NCI-H446 (cell line): ENCODE measurements at regions not wholly inside any gene's neighbourhood (a gene's known extent, or its start where the extent isn't known, plus 50 kb on each side); places are given as distances from the start of the nearest gene placed in this dataset.

ENCODE experiments used
- DNase-seq, 2 experiments: peaks; one replicate each; lab custom pipeline; 2025; lab: John Stamatoyannopoulos, UW

- DNase-seq, result no peak
These were observed 222.5 kb downstream of the AHR start for GRCh38 chr7:17520941-17521340.

DNA sequence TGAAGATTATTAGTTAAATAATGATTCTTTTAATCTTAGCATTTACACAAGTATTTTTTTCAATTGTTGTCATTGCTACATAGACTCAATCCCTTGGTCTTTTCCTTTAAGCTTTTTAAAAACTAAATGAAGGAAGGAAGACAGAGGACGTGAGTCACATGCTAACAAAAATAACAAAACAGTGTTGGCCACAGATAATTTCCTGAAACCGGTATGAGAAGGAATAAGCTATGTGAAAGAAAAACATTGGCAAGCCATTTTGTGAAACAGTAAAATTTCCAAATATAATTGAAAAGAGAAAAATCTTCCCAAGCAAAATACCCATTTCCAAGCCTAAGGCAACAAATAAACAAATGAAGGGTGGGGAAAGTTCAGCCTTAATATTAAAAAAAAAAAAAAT lies 223.0 kb downstream of the AHR start:
- no peak for DNase-seq

DNA sequence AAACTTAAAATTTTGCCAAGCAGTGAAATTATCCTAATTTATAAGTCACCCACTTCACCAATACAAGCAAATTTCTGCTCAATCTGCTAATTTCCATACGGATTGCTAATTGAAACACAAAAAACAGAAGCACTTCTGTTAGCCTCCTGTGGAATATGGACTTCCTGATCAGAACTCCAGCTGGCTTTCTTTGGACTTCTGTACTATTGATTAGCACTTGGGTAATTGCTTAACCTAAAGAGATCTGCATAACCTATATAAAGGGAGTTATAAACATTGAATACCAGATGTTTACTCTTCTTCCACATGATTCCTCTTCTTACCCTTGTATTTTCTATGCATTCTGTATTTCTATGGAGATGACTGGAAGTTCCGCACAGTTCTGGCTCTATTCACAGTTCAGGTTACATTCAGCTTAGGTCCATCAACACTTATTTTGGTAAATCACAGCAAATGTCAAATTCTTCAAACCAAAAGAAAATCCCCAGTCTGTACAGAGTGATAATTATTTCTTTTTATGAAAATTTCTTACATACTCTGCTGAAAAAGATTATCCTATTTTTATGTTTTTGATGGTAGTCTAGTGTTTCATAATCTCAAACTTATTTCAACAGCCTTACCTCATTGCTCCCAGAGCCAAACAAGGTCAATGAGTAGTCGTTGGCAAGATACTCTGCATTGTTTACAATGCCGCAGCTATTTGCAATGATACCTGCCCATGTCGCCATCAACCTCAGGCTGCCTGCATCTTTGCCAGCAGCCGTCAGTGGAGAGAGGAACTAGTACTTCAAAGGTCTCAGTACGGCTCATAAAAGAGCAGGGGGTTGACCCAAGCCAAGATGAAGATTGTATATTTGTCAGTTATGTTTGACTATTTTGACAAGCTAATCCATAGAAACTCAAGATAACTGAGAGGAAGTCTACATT lies 225.6 kb downstream of the AHR start:
- no peak for DNase-seq

DNA sequence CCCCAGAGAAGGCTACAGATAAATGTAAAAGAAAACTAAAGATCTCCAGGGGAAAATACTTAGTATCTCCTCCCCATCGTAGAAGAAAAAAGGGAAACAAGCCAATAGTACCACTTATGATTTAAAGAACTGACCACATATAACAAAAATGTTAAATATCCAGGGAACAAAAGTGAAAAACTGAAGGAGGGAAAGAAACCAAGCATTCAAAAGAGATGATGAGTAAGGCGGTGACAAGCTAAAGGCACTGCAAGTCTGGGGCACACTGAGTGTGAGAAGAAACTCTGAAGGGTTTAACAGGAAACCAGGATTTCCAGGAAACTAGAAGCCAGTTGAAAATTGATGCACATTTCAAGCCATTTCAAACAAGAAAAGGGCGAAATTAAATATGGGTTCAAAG lies 226.3 kb downstream of the AHR start:
- DNase-seq, result no peak

DNA sequence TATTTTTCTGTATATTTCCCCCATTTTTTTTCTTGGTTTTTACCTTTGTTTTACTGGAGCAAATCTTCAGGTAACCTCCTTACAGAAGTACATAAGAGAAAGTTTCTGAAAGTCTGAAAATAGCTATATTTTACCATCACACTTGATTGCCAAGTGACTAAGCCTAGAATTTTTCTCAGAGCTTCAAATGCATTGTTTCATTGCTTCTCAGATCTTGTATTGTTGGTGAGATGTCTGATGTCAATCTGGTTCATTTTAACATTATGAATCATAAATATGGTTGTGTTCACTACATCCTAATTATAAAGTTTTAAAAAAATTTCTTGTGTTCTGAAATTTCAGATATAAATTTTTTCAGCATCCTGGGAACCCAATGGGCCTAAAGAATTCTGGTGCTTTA lies 228.2 kb downstream of the AHR start:
- no peak for DNase-seq

DNA sequence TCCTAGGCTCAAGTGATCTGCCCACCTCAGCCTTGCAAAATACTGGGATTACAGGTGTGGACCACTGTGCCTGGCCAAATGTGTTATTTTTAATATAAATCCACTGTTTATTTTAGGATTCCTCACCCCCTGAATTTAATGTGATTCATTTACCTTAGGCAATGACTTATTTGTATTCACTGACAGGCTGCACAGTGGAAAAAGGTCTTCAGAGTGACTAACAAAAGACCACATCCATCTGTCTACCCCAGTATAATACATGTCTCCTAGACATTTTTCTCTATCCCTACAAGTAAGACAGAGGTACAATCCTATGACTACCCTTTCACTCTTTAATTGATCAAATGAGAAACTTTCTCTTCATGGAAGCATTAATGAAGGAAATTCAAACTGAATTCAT lies 230.2 kb downstream of the AHR start:
- no peak for DNase-seq

DNA sequence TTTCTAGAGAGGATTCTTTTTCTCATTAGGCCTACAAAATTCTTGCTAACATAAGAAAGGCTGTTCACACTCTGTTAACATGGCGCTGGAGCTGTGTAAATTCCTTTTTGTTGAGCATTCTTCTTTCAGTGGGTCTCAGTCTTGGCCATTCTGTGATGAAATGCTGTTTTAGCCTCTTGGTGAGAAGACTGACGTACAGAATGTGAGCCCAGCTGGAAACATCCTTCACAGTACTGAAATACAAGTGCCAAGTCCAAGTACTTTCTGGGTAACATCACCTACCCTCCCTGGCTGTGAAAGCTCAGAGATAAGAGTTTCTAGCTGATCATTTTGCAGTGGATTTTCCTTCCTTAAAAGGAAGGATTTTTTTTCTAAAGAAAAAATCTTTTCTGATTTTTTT lies 231.8 kb downstream of the AHR start:
- DNase-seq, result no peak

- DNase-seq, result no peak
These were observed 232.4 kb downstream of the AHR start for GRCh38 chr7:17530741-17531421.

- no peak for DNase-seq
These were observed 234.5 kb downstream of the AHR start for GRCh38 chr7:17532861-17533404.

- DNase-seq, result no peak
These were observed 235.9 kb downstream of the AHR start for GRCh38 chr7:17534348-17534747.

DNA sequence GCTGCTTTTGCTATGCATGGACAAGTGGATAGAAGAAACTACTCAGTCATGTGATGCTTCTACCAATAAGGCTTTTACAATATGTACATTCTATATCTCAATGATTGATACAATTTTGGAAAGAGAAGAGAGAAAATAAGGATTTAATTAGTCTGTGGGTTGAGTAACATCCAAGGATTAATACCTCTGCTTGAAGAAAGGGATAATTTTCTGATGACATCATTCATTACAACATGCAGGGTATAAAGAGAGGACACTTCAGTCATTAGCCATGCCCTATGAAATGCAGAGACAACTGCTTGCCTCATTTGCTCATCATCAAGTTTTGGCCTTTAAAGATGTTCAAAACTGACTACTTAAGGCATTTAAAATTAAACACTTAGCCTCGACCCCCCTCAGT lies 237.3 kb downstream of the AHR start:
- no peak for DNase-seq

DNA sequence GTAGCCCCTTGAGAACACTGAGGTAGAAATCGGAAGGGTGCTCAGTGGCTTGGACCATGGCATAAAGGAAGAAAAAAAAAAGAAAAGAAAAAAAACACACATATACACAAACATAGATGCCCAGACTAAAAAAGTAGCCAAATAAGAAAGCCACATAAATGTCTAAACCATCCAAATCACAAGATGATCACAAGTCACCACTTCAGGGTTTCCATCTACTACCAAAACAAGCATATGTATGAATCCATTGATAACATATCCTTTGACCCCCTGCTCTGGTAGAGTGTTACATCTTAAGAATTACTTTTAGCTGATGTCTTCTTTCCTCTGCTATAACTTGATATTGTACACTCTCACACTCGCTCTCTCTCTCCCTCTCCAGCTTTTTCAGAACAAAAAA lies 245.9 kb downstream of the AHR start:
- no peak for DNase-seq

- no peak for DNase-seq
These were observed 246.9 kb downstream of the AHR start for GRCh38 chr7:17545348-17545747.

GRCh38 chr7:17546189-17546588 lies 247.7 kb downstream of the AHR start:
- DNase-seq, result no peak

DNA sequence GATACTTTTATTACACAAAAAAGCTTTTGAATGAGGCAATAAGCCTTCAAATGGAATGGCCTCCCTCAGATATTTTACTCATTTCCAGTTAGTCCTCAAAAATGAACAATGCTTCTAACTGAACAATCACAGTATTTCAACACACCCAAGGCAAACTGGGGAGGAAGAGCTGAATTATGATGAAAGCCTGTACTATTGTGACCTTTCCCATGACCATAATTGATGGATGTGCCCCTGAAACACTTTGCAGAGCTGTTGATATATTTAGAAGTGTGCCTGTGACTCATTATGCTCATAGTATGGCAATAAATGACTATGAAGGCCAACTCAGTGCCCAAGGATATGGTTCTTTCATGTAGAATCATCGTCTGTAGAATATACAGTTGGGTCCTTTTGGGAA lies 248.1 kb downstream of the AHR start:
- no peak for DNase-seq

- DNase-seq, result no peak
These were observed 249.7 kb downstream of the AHR start for GRCh38 chr7:17548014-17548653.

GRCh38 chr7:17549406-17549805 lies 251.0 kb downstream of the AHR start:
- no peak for DNase-seq

DNA sequence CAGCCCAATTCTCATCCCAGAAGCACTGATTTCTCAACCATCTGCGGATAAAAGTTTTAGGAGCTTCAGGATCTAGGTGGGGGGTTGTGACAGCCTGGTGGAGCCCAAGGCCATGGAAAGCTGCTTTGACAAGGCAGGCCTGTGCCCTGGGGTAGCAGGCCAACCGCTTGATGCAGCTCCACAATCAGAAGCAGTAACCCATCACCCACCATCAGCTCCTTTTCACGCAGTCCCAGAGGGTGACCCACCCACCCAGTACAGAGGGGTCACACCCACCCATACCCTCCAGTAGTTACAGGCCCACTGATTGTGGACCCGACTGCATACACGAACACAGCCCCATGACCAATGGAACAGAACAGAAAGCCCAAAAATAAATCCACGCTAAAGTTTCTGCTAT lies 253.9 kb downstream of the AHR start:
- no peak for DNase-seq

DNA sequence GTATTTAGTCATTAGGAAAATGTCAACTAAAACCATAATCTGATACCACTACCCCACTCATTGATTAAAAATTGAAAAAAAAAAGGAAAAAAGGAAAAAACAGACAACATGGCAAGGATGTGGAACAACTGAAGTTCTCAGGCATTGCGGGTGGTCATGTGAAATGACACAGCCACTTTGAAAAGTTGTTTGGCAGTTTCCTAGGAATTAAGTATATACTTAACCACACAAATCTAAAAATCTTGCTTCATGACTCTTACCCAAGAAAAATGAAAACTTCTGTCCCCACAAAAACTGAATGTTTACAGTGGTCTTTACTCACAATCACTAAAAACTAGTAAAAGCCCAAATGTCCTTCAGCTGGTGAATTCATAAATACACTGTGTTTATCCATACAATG lies 254.5 kb downstream of the AHR start:
- DNase-seq, result no peak

DNA sequence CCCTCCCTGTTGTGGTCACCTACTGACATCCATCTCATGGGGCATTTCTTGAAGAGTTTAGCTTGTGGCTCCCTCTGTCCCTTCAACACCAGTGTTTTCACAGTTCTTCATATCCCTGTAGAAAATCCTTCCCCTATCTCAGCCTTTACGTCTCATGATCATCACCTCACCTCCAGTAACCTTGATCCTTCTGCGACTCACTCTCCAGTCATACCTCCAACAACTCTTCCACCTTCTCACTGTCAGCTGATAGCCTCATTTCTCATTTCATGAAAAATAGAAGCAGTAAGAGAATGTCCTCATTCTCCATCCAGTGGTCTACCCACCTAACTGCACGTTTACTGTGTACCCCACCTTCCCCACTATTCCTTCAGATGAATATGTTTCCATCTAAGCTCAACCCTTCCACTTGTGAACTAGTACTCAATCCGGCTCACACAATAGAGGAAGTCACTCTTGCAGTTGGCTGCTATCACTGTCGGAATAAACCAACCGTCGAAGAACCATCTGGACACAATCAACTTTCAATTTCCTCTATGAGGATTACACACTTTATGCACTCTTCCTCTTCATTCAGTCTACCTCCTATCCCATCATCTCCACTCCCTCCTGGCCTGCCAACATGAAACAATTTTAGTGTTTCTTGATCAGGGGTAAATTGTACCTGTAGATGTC lies 256.0 kb downstream of the AHR start:
- no peak for DNase-seq

- no peak for DNase-seq
These were observed 257.9 kb downstream of the AHR start for GRCh38 chr7:17556247-17556956.
